ENCODE measurements at regions not wholly inside any gene's neighbourhood (a gene's known extent, or its start where the extent isn't known, plus 50 kb on each side); places are given as distances from the start of the nearest gene placed in this dataset.

GRCh38 chr13:53272873-53273272, 244.3 kb downstream of the OLFM4 start:
- TF ChIP-seq CTCF (optimal IDR thresholded peaks at IDR 0.05 in 1 of 3, IDR thresholded peaks at IDR 0.05 in 1 of 3, conservative IDR thresholded peaks at IDR 0.05 in 1 of 3; ENCODE audit: extremely low read depth in 1 of 3, insufficient read depth in 2 of 3, low read length in 3 of 3) (no peak), EZH2 (IDR thresholded peaks at IDR 0.05; ENCODE audit: low read length) (no peak)
